ENCODE measurements at regions not wholly inside any gene's neighbourhood (a gene's known extent, or its start where the extent isn't known, plus 50 kb on each side); places are given as distances from the start of the nearest gene placed in this dataset.

DNA sequence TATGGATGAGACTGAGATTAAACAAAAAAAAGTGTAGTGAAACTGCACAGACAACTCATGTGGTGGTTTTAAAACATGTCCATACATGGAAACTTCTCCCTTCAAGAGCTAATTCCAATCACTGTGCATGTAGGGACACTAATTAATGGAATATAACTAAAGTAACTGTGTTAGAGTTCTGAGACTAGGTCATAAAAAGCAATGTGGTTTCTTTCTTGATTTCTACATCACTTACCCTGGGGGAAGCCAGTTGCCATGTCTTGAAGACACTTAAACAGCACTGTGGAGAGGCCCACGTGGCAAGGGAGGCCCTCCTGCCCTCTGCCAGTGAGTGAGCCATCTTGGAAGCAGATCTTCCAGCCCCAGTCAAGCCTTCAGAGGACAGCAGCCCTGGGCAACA lies 118.2 kb upstream of the DST start:
- Histone ChIP-seq H3K27me3 (ENCODE audit: control insufficient read depth, insufficient read depth, low read length) (no peaks in the 10 kb centered on the region), H3K4me1 (ENCODE audit: control insufficient read depth, insufficient read depth, low read length, poor library complexity, severe bottlenecking) (no peaks in the 10 kb centered on the region), H3K4me3 (ENCODE audit: low read depth, low read length) (no peak overlapping the region), H3K36me3 (ENCODE audit: control insufficient read depth, insufficient read depth, low read length) (no peaks in the 10 kb centered on the region), H3K9me3 (ENCODE audit: control insufficient read depth in 2 of 2, low read length in 2 of 2) (no peaks in the 10 kb centered on the region), H3K27ac (ENCODE audit: insufficient read depth, low read length, poor library complexity, severe bottlenecking) (no peak overlapping the region)
- no peaks in the 10 kb centered on the region for H3K36me3 Mint-ChIP-seq
- H3K27ac Mint-ChIP-seq, result no peak overlapping the region
- ATAC-seq (ENCODE audit: low read depth in 2 of 2) (no peak), DNase-seq (no peak)
- H3K27me3 Mint-ChIP-seq, result no peaks in the 10 kb centered on the region
- H3K4me3 Mint-ChIP-seq, result no peak overlapping the region
- peaks cover 0 to 1% (median 0%) of the 10 kb centered on the region in 7 donors for H3K9me3 Mint-ChIP-seq
- no peaks in the 10 kb centered on the region for H3K4me1 Mint-ChIP-seq

DNA sequence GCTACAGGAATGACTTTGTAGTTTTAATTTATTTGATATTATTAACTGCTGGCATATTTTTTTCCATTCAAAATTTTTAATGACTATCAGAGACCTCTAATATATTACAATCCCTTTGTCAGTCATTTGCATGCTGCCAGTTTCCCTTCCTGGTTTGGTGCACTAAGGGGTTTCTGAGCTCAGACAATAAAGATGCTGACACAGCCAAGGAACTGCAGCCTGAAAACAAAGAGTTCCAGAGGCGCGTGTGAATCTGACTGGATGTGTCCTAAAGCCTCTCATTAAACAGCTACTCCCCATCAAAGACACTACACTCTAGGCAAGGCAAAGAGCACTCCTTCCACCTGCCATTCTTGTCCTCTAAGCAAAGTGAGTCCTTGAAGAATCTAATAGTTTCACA lies 116.8 kb upstream of the DST start:
- no peaks in the 10 kb centered on the region for H3K27me3 ChIP-seq (ENCODE audit: control insufficient read depth, insufficient read depth, low read length)
- H3K27me3 Mint-ChIP-seq, result no peaks in the 10 kb centered on the region
- H3K4me3 ChIP-seq (ENCODE audit: low read depth, low read length), result no peak overlapping the region
- DNase-seq (no peak), ATAC-seq (ENCODE audit: low read depth in 2 of 2) (no peak)
- no peak overlapping the region for H3K27ac ChIP-seq (ENCODE audit: insufficient read depth, low read length, poor library complexity, severe bottlenecking)
- no peaks in the 10 kb centered on the region for H3K9me3 ChIP-seq (ENCODE audit: control insufficient read depth in 2 of 2, low read length in 2 of 2)
- H3K9me3 Mint-ChIP-seq, result peaks cover 0 to 1% (median 0%) of the 10 kb centered on the region in 7 donors
- H3K4me1 ChIP-seq (ENCODE audit: control insufficient read depth, insufficient read depth, low read length, poor library complexity, severe bottlenecking), result no peaks in the 10 kb centered on the region
- no peaks in the 10 kb centered on the region for H3K4me1 Mint-ChIP-seq
- no peaks in the 10 kb centered on the region for H3K36me3 ChIP-seq (ENCODE audit: control insufficient read depth, insufficient read depth, low read length)
- no peaks in the 10 kb centered on the region for H3K36me3 Mint-ChIP-seq
- no peak overlapping the region for H3K4me3 Mint-ChIP-seq
- H3K27ac Mint-ChIP-seq, result no peak overlapping the region

DNA sequence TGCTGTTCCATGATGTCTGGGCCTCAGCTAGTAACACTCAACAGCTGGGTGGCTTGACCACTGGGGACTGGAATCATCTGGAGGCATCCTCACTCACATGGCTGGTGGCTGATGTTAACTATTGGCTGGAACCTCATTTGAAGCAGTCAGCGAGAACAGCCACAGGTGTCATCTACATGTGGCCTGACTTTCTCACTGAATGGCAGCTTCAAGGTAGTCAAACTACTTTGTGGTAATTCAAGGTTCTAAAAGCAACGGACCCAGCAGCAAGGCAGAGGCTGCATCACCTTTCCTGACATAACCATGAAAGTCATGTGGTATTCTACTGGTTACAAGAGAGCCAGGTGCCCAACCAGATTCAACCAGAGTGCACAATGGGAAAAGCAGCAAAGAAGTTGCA lies 115.9 kb upstream of the DST start:
- DNase-seq (no peak), ATAC-seq (ENCODE audit: low read depth in 2 of 2) (no peak)
- Histone ChIP-seq H3K9me3 (ENCODE audit: control insufficient read depth in 2 of 2, low read length in 2 of 2) (no peaks in the 10 kb centered on the region), H3K27me3 (ENCODE audit: control insufficient read depth, insufficient read depth, low read length) (no peaks in the 10 kb centered on the region), H3K4me1 (ENCODE audit: control insufficient read depth, insufficient read depth, low read length, poor library complexity, severe bottlenecking) (no peaks in the 10 kb centered on the region), H3K36me3 (ENCODE audit: control insufficient read depth, insufficient read depth, low read length) (no peaks in the 10 kb centered on the region), H3K4me3 (ENCODE audit: low read depth, low read length) (no peak overlapping the region), H3K27ac (ENCODE audit: insufficient read depth, low read length, poor library complexity, severe bottlenecking) (no peak overlapping the region)
- H3K27ac Mint-ChIP-seq, result no peak overlapping the region
- H3K27me3 Mint-ChIP-seq, result no peaks in the 10 kb centered on the region
- H3K9me3 Mint-ChIP-seq, result peaks cover 0 to 1% (median 0%) of the 10 kb centered on the region in 7 donors
- H3K4me3 Mint-ChIP-seq, result no peak overlapping the region
- H3K4me1 Mint-ChIP-seq, result no peaks in the 10 kb centered on the region
- no peaks in the 10 kb centered on the region for H3K36me3 Mint-ChIP-seq

DNA sequence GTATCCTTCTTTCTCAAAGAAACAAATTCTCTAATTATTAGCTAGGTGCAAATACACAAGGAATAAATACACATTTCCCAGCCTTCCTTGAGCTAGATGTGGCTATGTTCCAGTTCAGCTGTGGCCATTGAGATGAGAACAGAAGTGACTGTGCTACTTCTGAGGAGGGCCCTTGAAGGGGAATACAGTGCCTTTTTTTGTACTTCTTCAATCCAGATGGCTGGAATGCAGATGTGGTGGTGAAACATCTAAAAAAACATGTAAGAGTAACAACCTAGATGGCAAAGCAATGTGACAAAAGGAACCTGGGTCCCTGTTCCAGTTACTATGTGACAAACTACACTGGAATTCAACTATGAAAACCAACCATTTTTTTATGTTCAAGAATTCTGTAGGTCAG lies 115.4 kb upstream of the DST start:
- H3K4me1 ChIP-seq (ENCODE audit: control insufficient read depth, insufficient read depth, low read length, poor library complexity, severe bottlenecking), result no peaks in the 10 kb centered on the region
- no peak overlapping the region for H3K4me3 ChIP-seq (ENCODE audit: low read depth, low read length)
- H3K36me3 ChIP-seq (ENCODE audit: control insufficient read depth, insufficient read depth, low read length), result no peaks in the 10 kb centered on the region
- H3K27me3 ChIP-seq (ENCODE audit: control insufficient read depth, insufficient read depth, low read length), result no peaks in the 10 kb centered on the region
- peaks cover 0 to 1% (median 0%) of the 10 kb centered on the region in 7 donors for H3K9me3 Mint-ChIP-seq
- H3K27ac ChIP-seq (ENCODE audit: insufficient read depth, low read length, poor library complexity, severe bottlenecking), result no peak overlapping the region
- H3K9me3 ChIP-seq (ENCODE audit: control insufficient read depth in 2 of 2, low read length in 2 of 2), result no peaks in the 10 kb centered on the region
- H3K4me3 Mint-ChIP-seq, result no peak overlapping the region
- no peak overlapping the region for H3K27ac Mint-ChIP-seq
- DNase-seq, result no peak
- H3K27me3 Mint-ChIP-seq, result no peaks in the 10 kb centered on the region
- no peak for ATAC-seq (ENCODE audit: low read depth in 2 of 2)
- H3K4me1 Mint-ChIP-seq, result no peaks in the 10 kb centered on the region
- H3K36me3 Mint-ChIP-seq, result no peaks in the 10 kb centered on the region

DNA sequence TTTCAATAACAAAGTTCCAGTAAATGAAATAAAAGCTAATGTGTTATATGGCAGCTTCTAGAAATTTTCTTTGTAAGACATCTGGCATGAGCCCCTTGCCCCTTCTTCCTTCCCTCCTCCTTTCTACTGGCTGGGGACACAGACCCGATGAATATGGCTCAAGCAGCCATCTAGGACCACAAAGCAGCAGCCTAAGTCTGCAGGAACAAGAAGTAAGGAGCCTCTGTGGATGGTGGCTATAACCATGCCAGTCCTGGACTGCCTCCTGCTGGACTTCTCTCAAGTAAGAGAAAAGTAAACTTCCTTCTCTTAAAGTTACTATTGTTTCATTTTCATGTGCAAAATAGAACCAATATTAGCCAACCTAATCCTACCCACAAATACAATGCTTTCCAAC lies 114.9 kb upstream of the DST start:
- no peak overlapping the region for H3K27ac Mint-ChIP-seq
- H3K27ac ChIP-seq (ENCODE audit: insufficient read depth, low read length, poor library complexity, severe bottlenecking), result no peak overlapping the region

DNA sequence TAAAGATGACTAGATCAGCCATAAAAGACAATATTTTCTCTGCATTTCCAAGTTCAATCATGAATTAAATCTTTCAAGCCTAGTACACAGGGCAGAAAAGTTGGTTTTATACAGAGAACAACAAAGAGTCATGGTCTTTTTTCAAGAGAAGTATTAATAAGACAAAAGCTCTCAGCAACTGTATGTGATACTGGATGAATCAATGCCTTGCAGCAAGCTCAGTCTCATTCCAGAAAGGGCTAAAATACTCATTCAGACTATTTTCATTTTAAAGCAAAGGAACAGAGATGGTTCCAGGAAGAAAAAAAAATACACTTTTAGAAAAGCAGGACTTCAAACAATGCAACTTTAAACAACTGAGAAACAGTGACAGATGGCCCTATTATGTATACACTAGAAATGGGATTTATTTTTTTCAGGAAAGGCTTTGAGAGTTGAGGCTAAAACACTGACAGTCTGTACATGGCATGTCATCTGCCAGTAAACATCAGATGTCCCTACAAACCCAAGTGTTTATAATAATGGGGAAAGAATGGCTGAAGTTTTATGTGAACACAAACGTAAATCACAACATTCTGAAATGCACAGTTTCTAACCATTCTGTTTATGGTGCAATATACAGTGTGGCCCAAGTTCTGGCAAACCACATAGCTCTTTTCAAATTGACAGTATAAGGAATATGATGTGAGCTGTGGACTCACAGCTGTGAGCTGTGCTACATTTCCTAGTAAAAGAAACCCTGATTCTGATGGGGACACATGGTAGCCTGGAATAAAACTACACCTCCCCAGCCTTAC lies 114.3 kb upstream of the DST start:
- Mint-ChIP-seq H3K9me3 (peaks cover 0 to 1% (median 0%) of the 10 kb centered on the region in 7 donors), H3K4me3 (no peak overlapping the region), H3K27ac (no peak overlapping the region), H3K36me3 (no peaks in the 10 kb centered on the region), H3K4me1 (no peaks in the 10 kb centered on the region), H3K27me3 (peaks cover 6% of the 10 kb centered on the region)
- H3K27me3 ChIP-seq (ENCODE audit: control insufficient read depth, insufficient read depth, low read length), result no peaks in the 10 kb centered on the region
- H3K4me1 ChIP-seq (ENCODE audit: control insufficient read depth, insufficient read depth, low read length, poor library complexity, severe bottlenecking), result no peaks in the 10 kb centered on the region
- no peak overlapping the region for H3K27ac ChIP-seq (ENCODE audit: insufficient read depth, low read length, poor library complexity, severe bottlenecking)
- DNase-seq (no peak), ATAC-seq (ENCODE audit: low read depth in 2 of 2) (no peak)
- H3K9me3 ChIP-seq (ENCODE audit: control insufficient read depth in 2 of 2, low read length in 2 of 2), result no peaks in the 10 kb centered on the region
- no peak overlapping the region for H3K4me3 ChIP-seq (ENCODE audit: low read depth, low read length)
- no peaks in the 10 kb centered on the region for H3K36me3 ChIP-seq (ENCODE audit: control insufficient read depth, insufficient read depth, low read length)

More for the DNA sequence above, 114.9 kb upstream of the DST start:
- no peaks in the 10 kb centered on the region for H3K36me3 ChIP-seq (ENCODE audit: control insufficient read depth, insufficient read depth, low read length)
- H3K4me1 ChIP-seq (ENCODE audit: control insufficient read depth, insufficient read depth, low read length, poor library complexity, severe bottlenecking), result no peaks in the 10 kb centered on the region
- no peak overlapping the region for H3K4me3 Mint-ChIP-seq
- H3K4me1 Mint-ChIP-seq, result no peaks in the 10 kb centered on the region
- H3K4me3 ChIP-seq (ENCODE audit: low read depth, low read length), result no peak overlapping the region
- no peaks in the 10 kb centered on the region for H3K36me3 Mint-ChIP-seq
- DNase-seq, result no peak
- H3K9me3 ChIP-seq (ENCODE audit: control insufficient read depth in 2 of 2, low read length in 2 of 2), result no peaks in the 10 kb centered on the region
- ATAC-seq (ENCODE audit: low read depth in 2 of 2), result no peak
- peaks cover 2% of the 10 kb centered on the region for H3K27me3 Mint-ChIP-seq
- H3K27me3 ChIP-seq (ENCODE audit: control insufficient read depth, insufficient read depth, low read length), result no peaks in the 10 kb centered on the region
- peaks cover 0 to 1% (median 0%) of the 10 kb centered on the region in 7 donors for H3K9me3 Mint-ChIP-seq

DNA sequence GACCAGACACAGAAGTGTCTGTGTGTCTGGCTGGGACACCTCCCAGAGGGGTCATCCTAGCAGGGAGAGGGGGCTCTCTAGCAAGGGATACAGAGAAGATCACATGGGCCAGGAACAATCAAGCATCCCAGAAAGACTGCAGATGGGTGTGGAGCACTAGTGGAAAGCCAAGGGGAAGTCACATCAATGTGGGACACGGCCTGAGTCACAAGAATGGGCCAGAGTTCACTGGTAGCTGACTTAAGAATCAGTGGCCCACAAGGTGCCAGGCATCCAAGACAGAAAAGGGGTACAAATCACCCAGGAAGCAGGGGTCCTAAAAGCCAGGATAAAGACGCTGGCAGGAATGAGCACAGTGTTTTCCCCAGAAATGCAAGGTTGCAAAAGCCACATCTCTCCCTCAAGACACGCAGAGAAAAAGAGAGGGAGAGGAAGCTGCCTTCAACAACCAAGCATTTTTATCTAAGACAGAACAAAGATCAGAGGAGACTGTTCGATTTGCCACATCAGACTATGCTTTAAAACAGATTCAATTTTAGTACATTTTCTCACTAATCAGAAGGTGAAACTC lies 113.6 kb upstream of the DST start:
- no peak overlapping the region for H3K4me3 Mint-ChIP-seq
- H3K27ac ChIP-seq (ENCODE audit: insufficient read depth, low read length, poor library complexity, severe bottlenecking), result no peak overlapping the region
- H3K9me3 ChIP-seq (ENCODE audit: control insufficient read depth in 2 of 2, low read length in 2 of 2), result no peaks in the 10 kb centered on the region
- H3K4me3 ChIP-seq (ENCODE audit: low read depth, low read length), result no peak overlapping the region
- DNase-seq (no peak), ATAC-seq (ENCODE audit: low read depth in 2 of 2) (no peak)
- H3K36me3 ChIP-seq (ENCODE audit: control insufficient read depth, insufficient read depth, low read length), result no peaks in the 10 kb centered on the region
- H3K36me3 Mint-ChIP-seq, result no peaks in the 10 kb centered on the region
- H3K4me1 Mint-ChIP-seq, result no peaks in the 10 kb centered on the region
- peaks cover 0 to 1% (median 0%) of the 10 kb centered on the region in 7 donors for H3K9me3 Mint-ChIP-seq
- H3K4me1 ChIP-seq (ENCODE audit: control insufficient read depth, insufficient read depth, low read length, poor library complexity, severe bottlenecking), result no peaks in the 10 kb centered on the region
- peaks cover 6% of the 10 kb centered on the region for H3K27me3 Mint-ChIP-seq
- no peak overlapping the region for H3K27ac Mint-ChIP-seq
- H3K27me3 ChIP-seq (ENCODE audit: control insufficient read depth, insufficient read depth, low read length), result no peaks in the 10 kb centered on the region

DNA sequence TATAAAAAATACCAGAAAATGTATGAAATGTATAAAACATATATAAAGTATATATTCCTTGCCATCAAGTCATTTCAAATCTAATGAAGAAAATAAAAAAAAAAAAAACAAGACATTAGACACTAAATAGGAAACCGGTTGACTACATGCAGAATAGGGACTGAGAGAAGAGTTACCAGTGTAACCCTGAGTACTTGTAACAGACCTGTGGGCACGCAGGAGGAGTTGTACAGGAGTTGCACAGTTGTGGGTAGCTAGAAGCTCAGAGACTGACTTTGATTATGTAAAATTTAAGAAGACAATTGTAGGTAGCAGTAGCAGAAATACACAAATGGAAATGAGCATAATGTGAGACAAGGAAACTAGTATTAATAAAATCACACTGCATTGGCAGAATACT lies 112.4 kb upstream of the DST start:
- ATAC-seq (ENCODE audit: low read depth in 2 of 2), result no peak
- no peaks in the 10 kb centered on the region for H3K4me1 Mint-ChIP-seq
- H3K4me3 Mint-ChIP-seq, result no peak overlapping the region
- peaks cover 6% of the 10 kb centered on the region for H3K27me3 Mint-ChIP-seq
- H3K9me3 Mint-ChIP-seq, result peaks cover 0 to 1% (median 0%) of the 10 kb centered on the region in 7 donors
- H3K27ac ChIP-seq (ENCODE audit: insufficient read depth, low read length, poor library complexity, severe bottlenecking), result no peak overlapping the region
- H3K4me1 ChIP-seq (ENCODE audit: control insufficient read depth, insufficient read depth, low read length, poor library complexity, severe bottlenecking), result no peaks in the 10 kb centered on the region
- H3K36me3 ChIP-seq (ENCODE audit: control insufficient read depth, insufficient read depth, low read length), result no peaks in the 10 kb centered on the region
- H3K36me3 Mint-ChIP-seq, result no peaks in the 10 kb centered on the region
- H3K27ac Mint-ChIP-seq, result no peak overlapping the region
- no peak for DNase-seq
- no peak overlapping the region for H3K4me3 ChIP-seq (ENCODE audit: low read depth, low read length)
- no peaks in the 10 kb centered on the region for H3K27me3 ChIP-seq (ENCODE audit: control insufficient read depth, insufficient read depth, low read length)
- no peaks in the 10 kb centered on the region for H3K9me3 ChIP-seq (ENCODE audit: control insufficient read depth in 2 of 2, low read length in 2 of 2)

Measured in CD4-positive, CD25-positive, alpha-beta regulatory T cell (primary cell).